Karpas-422 (cell line): ENCODE measurements at regions not wholly inside any gene's neighbourhood (a gene's known extent, or its start where the extent isn't known, plus 50 kb on each side); places are given as distances from the start of the nearest gene placed in this dataset.

ENCODE experiments used
- DNase-seq: peaks from one replicate; pipeline ENCODE4 v3.0.0-alpha.2; 2015
- H2AFZ ChIP-seq: fragments of 200-600 bp; sonication (generic); 2 replicates; pipeline ENCODE4 v1.6.1; 2014; ENCODE audit warnings: antibody characterized with exemption, low read length, mixed read lengths
- H3K27ac ChIP-seq: fragments of 200-600 bp; sonication (generic); 2 replicates; pipeline ENCODE4 v1.5.1; 2014; ENCODE audit warnings: mild to moderate bottlenecking, low read length, moderate library complexity
- H3K27me3 ChIP-seq: fragments of 200-600 bp; sonication (generic); 2 replicates; pipeline ENCODE4 v1.6.1; 2014; ENCODE audit warnings: low read length, mixed read lengths
- H3K36me3 ChIP-seq: fragments of 200-600 bp; sonication (generic); 2 replicates; pipeline ENCODE4 v1.6.1; 2014; ENCODE audit warnings: low read length, mixed read lengths; ENCODE audit not compliant: insufficient read depth
- H3K4me1 ChIP-seq: fragments of 200-600 bp; sonication (generic); 2 replicates; pipeline ENCODE4 v1.6.1; 2014; ENCODE audit warnings: mild to moderate bottlenecking, low read length, mixed read lengths
- H3K4me2 ChIP-seq: fragments of 200-600 bp; sonication (generic); 2 replicates; pipeline ENCODE4 v1.6.1; 2014; ENCODE audit warnings: low read length, low read depth, mild to moderate bottlenecking; ENCODE audit not compliant: poor library complexity, severe bottlenecking
- H3K4me3 ChIP-seq: fragments of 200-600 bp; sonication (generic); 2 replicates; pipeline ENCODE4 v1.5.1; 2014; ENCODE audit warnings: mild to moderate bottlenecking, antibody characterized with exemption, low read length, mixed read lengths
- H3K79me2 ChIP-seq: fragments of 200-600 bp; sonication (generic); 2 replicates; pipeline ENCODE4 v1.6.1; 2014; ENCODE audit warnings: mild to moderate bottlenecking, low read length, mixed read lengths
- H3K9ac ChIP-seq: fragments of 200-600 bp; sonication (generic); 2 replicates; pipeline ENCODE4 v1.6.0; 2014; ENCODE audit warnings: low read length
- H3K9me2 ChIP-seq: fragments of 200-600 bp; sonication (generic), shearing (Covaris generic); replicated peaks from 2 replicates; pipeline ENCODE4 v1.6.0; 2014; ENCODE audit warnings: mild to moderate bottlenecking, low read length, moderate library complexity; ENCODE audit not compliant: insufficient read depth
- H3K9me3 ChIP-seq: fragments of 300-700, 200-600 bp; sonication (generic); 2 replicates; pipeline ENCODE4 v1.6.1; 2014; ENCODE audit warnings: low read length, mixed read lengths
- H4K20me1 ChIP-seq: fragments of 200-600 bp; sonication (generic); 2 replicates; pipeline ENCODE4 v1.6.1; 2014; ENCODE audit warnings: mild to moderate bottlenecking, antibody characterized with exemption, low read length, low read depth; ENCODE audit not compliant: insufficient read depth

- Histone ChIP-seq H4K20me1 (no peaks in the 10 kb centered on the region), H3K79me2 (no peaks in the 10 kb centered on the region), H3K4me3 (no peak overlapping the region), H3K9ac (peak overlapping the region; percentile 19; the same call in 1 of the 2 replicates), H3K9me3 (no peaks in the 10 kb centered on the region), H3K36me3 (no peaks in the 10 kb centered on the region), H3K4me2 (no peak overlapping the region), H3K27me3 (no peaks in the 10 kb centered on the region), H3K9me2 (no peaks in the 10 kb centered on the region), H3K4me1 (peaks cover 34% of the 10 kb centered on the region), H3K27ac (no peak overlapping the region), H2AFZ (no peak overlapping the region)
- DNase-seq: no peak
Observed at GRCh38 chrX:148269513-148269912, 230.9 kb upstream of the AFF2 start.

DNA sequence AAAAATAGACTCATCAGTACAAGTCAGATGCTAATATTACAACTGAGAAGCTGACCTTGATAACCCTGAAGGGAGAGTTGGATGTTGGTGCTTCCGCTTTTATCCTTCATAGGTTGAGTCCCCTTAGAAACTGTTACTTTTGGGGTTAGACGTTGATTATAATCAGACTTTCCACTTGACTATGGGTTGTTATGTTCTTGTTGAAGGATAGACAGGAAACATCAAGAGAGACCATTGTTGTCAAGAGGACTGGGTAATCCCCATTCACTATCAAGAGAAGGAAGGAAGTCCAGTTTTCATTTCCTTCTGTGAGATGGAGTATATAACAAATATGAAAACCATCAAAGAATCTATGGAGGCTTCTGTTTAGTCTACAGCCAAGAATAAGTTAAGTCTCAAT lies 229.9 kb upstream of the AFF2 start:
- Histone ChIP-seq H3K9ac (no peak overlapping the region), H3K9me3 (no peaks in the 10 kb centered on the region), H3K9me2 (no peaks in the 10 kb centered on the region), H3K4me3 (no peak overlapping the region), H3K27ac (no peak overlapping the region), H2AFZ (no peak overlapping the region), H3K79me2 (no peaks in the 10 kb centered on the region), H4K20me1 (no peaks in the 10 kb centered on the region), H3K27me3 (no peaks in the 10 kb centered on the region), H3K36me3 (no peaks in the 10 kb centered on the region), H3K4me2 (no peak overlapping the region), H3K4me1 (peaks cover 34% of the 10 kb centered on the region)
- no peak for DNase-seq

DNA sequence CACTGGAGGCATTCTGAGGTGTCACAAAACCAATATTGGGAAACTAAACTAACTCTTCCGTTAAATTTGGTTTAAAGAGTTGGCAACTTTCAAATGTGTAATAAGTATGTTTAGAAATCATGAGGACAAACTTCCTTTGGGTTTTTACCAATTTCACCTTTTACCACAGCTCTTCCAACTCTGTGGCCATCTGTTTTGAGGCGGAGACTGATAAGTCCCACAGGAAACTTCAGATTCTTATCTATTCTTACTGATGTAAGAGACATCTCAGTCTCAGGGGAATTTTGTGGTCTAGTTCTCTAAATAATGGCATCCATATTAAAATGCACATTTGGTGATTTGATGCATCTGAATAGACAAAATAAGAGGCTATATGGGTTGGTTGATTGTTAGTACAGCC lies 229.2 kb upstream of the AFF2 start:
- no peaks in the 10 kb centered on the region for H3K79me2 ChIP-seq

GRCh38 chrX:148281920-148282319 lies 218.5 kb upstream of the AFF2 start:
- Histone ChIP-seq H3K27ac (no peak overlapping the region), H3K27me3 (no peaks in the 10 kb centered on the region), H3K9ac (no peak overlapping the region)

More for the DNA sequence above, 229.2 kb upstream of the AFF2 start:
- Histone ChIP-seq H3K4me1 (peaks cover 28% of the 10 kb centered on the region), H3K9me3 (no peaks in the 10 kb centered on the region), H3K36me3 (no peaks in the 10 kb centered on the region), H3K27me3 (no peaks in the 10 kb centered on the region), H3K4me3 (no peak overlapping the region), H2AFZ (no peak overlapping the region), H3K27ac (no peak overlapping the region), H3K4me2 (no peak overlapping the region), H4K20me1 (no peaks in the 10 kb centered on the region), H3K9me2 (no peaks in the 10 kb centered on the region), H3K9ac (no peak overlapping the region)
- DNase-seq: peak; percentile 65

GRCh38 chrX:148282504-148282903 lies 217.9 kb upstream of the AFF2 start:
- no peaks in the 10 kb centered on the region for H4K20me1 ChIP-seq
- H3K27ac ChIP-seq: no peak overlapping the region
- H3K9me3 ChIP-seq: no peaks in the 10 kb centered on the region
- H2AFZ ChIP-seq: no peak overlapping the region
- DNase-seq: no peak
- no peak overlapping the region for H3K9ac ChIP-seq
- H3K9me2 ChIP-seq: no peaks in the 10 kb centered on the region
- no peaks in the 10 kb centered on the region for H3K27me3 ChIP-seq
- H3K79me2 ChIP-seq: no peaks in the 10 kb centered on the region
- H3K4me3 ChIP-seq: no peak overlapping the region
- H3K4me2 ChIP-seq: no peak overlapping the region
- no peaks in the 10 kb centered on the region for H3K36me3 ChIP-seq
- peaks cover 11% of the 10 kb centered on the region for H3K4me1 ChIP-seq

More at GRCh38 chrX:148281920-148282319, 218.5 kb upstream of the AFF2 start:
- no peak overlapping the region for H2AFZ ChIP-seq
- peaks cover 11% of the 10 kb centered on the region for H3K4me1 ChIP-seq
- no peak for DNase-seq
- H3K9me2 ChIP-seq: no peaks in the 10 kb centered on the region
- H3K9me3 ChIP-seq: no peaks in the 10 kb centered on the region
- H3K36me3 ChIP-seq: no peaks in the 10 kb centered on the region
- no peaks in the 10 kb centered on the region for H4K20me1 ChIP-seq
- no peak overlapping the region for H3K4me2 ChIP-seq
- H3K4me3 ChIP-seq: no peak overlapping the region
- no peaks in the 10 kb centered on the region for H3K79me2 ChIP-seq

- no peaks in the 10 kb centered on the region for H3K27me3 ChIP-seq
- H3K4me3 ChIP-seq: no peak overlapping the region
- no peaks in the 10 kb centered on the region for H3K9me3 ChIP-seq
- H3K36me3 ChIP-seq: no peaks in the 10 kb centered on the region
- H3K4me1 ChIP-seq: peaks cover 6% of the 10 kb centered on the region
- no peak overlapping the region for H3K4me2 ChIP-seq
- no peak for DNase-seq
- no peaks in the 10 kb centered on the region for H3K9me2 ChIP-seq
- H3K79me2 ChIP-seq: no peaks in the 10 kb centered on the region
- H3K9ac ChIP-seq: no peak overlapping the region
- H3K27ac ChIP-seq: no peak overlapping the region
- H2AFZ ChIP-seq: no peak overlapping the region
- no peaks in the 10 kb centered on the region for H4K20me1 ChIP-seq
Observed at GRCh38 chrX:148284056-148284455, 216.4 kb upstream of the AFF2 start.

- Histone ChIP-seq H3K4me1 (peaks cover 5% of the 10 kb centered on the region), H3K4me2 (no peak overlapping the region), H4K20me1 (no peaks in the 10 kb centered on the region), H3K4me3 (no peak overlapping the region), H3K9ac (no peak overlapping the region), H3K79me2 (no peaks in the 10 kb centered on the region), H3K27me3 (no peaks in the 10 kb centered on the region), H3K9me2 (no peaks in the 10 kb centered on the region), H2AFZ (no peak overlapping the region), H3K9me3 (no peaks in the 10 kb centered on the region), H3K36me3 (no peaks in the 10 kb centered on the region), H3K27ac (no peak overlapping the region)
- no peak for DNase-seq
Observed at GRCh38 chrX:148284821-148285220, 215.6 kb upstream of the AFF2 start.

- H2AFZ ChIP-seq: no peak overlapping the region
- no peak overlapping the region for H3K4me3 ChIP-seq
- H3K4me2 ChIP-seq: no peak overlapping the region
- no peaks in the 10 kb centered on the region for H3K79me2 ChIP-seq
- no peak for DNase-seq
- H3K4me1 ChIP-seq: peaks cover 5% of the 10 kb centered on the region
- H3K36me3 ChIP-seq: no peaks in the 10 kb centered on the region
- no peaks in the 10 kb centered on the region for H4K20me1 ChIP-seq
- no peak overlapping the region for H3K9ac ChIP-seq
- H3K27me3 ChIP-seq: no peaks in the 10 kb centered on the region
- H3K9me3 ChIP-seq: no peaks in the 10 kb centered on the region
- H3K9me2 ChIP-seq: no peaks in the 10 kb centered on the region
- no peak overlapping the region for H3K27ac ChIP-seq
Observed at GRCh38 chrX:148288451-148288850, 212.0 kb upstream of the AFF2 start.

DNA sequence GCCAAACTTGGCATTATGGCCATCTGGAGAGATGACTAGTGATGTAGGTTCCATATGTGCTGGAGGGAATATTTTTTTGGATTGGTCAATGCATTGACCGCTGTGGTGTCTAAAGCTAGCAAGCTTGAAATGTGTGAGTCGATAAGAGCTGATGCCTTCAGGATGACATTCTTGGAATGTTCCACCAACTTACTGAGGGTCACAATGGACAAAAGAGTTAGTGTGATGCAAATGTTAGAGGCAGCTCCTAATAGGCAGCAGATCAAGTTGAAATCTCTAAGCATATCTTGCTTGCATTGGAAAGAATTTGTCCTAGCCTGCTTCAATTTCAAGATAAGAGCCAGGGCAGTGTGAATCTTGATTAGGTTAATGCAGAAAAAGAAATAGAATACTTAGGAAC lies 210.4 kb upstream of the AFF2 start:
- no peaks in the 10 kb centered on the region for H3K4me1 ChIP-seq
- H3K79me2 ChIP-seq: no peaks in the 10 kb centered on the region
- no peaks in the 10 kb centered on the region for H3K27me3 ChIP-seq
- DNase-seq: no peak
- no peak overlapping the region for H3K27ac ChIP-seq
- H3K4me3 ChIP-seq: no peak overlapping the region
- H3K9me2 ChIP-seq: no peaks in the 10 kb centered on the region
- H2AFZ ChIP-seq: no peak overlapping the region
- no peaks in the 10 kb centered on the region for H3K9me3 ChIP-seq
- H3K9ac ChIP-seq: no peak overlapping the region
- H3K4me2 ChIP-seq: no peak overlapping the region
- no peaks in the 10 kb centered on the region for H3K36me3 ChIP-seq
- no peaks in the 10 kb centered on the region for H4K20me1 ChIP-seq
